GM21619 (cell line): ENCODE measurements at regions not wholly inside any gene's neighbourhood (a gene's known extent, or its start where the extent isn't known, plus 50 kb on each side); places are given as distances from the start of the nearest gene placed in this dataset.
"Not testable (repeated sequence)": the region's sequence is repeated elsewhere in the genome, so short reads cannot be mapped to it uniquely, and the experiment has no call there.

ENCODE experiments used
- ATAC-seq: cut with Tn5 transposase; IDR thresholded peaks from one replicate; pipeline ENCODE4 v1.9.1; 2021; ENCODE audit not compliant: unreplicated experiment

DNA sequence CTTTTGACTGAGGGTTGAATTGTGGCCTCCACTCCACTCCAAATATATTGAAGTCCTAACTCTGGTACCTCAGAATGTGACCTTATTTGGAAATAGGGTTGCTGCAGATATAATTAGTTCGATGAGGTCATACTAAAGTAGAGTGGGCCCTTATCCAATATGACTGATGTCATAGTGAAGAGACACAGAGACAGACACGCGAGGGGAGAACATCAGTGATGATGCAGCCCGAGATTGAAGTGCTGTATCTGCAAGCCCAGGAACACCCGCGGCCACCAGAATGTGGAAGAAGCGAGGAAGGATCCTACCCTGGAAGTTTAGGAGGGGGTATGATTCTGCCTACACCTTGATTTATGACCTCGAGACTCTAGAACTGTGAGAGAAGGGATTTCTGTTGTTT lies 279.0 kb downstream of the ANKRD50 start:
- no peak for ATAC-seq

DNA sequence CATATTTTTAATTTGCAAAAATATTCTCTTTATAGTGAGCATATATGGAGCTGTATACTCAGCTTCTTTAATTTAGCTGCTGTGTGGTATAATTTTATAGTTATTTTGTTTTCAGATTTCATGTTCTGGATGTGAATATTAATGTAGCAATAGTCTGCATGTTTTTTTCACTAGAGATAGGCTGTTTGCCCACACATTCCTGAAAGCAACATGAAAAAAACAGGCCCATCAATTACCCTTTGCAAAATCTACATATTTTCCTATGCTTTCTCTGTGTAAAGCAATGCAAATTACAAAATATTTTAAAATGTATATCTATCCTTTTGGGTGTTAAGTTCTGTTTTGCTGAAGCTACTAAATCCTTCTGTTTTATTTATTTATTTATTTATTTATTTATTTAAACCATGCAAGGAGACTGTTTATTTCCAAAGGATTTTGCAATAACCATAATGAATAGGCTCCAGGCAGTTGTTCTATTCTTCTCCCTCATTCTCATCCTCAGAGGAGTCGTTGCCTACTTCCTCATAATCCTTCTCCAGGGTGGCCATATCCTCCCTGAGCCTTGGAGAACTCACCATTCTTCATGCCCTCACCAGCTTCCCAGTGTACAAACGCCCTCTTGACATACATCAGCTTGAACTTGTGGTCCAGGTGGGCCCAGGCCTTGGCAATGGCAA lies 277.1 kb downstream of the ANKRD50 start:
- ATAC-seq = no peak

DNA sequence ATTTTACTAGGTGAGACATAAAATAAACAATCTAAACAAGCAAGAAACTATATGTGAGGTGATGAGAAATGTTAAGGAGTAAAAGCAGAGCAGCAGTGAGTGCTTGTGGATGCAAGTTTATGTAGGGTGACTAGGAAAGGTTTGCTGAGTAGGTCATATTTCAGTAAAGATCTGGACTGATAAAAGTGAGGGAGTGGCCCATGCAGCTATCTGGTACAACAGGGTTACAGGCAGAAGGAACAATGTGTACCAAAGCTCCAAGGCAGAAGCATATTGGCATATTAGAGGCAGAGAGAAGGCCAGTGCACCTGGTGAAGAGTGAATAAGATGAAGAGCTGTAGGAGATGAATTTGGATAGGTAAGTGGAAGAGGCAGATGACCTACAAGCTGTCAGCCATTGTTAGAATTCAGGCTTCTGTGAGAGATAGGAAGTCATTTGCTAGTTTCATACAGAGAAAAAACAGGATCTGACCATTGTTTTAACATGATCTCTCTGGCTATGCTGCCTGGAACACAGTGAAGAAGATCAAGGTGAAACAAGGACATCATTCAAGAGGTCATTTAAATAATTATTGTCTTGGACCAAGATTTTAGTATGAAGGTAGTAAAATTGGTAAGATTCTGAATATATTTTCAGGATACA lies 274.6 kb downstream of the ANKRD50 start:
- no peak for ATAC-seq

DNA sequence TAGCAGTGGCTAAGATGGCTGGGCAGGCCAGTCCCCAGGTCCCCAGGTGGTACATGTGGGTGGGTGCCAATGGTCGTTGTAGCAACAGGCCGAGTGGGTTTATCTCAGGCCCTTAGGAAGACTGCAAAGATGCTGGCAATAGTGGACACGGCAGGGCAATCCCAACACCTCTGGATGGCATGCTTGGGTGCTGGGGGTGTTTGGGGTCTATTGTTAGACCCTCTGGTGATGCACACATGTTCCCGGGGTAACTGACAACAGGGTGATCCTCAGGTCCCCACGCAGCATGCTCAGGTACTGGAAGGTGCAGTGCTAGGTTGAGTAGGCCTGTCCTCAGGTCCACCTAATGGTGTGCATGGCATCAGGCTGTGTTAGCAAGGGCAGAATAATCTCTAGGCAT lies 267.5 kb downstream of the ANKRD50 start:
- no peak for ATAC-seq

DNA sequence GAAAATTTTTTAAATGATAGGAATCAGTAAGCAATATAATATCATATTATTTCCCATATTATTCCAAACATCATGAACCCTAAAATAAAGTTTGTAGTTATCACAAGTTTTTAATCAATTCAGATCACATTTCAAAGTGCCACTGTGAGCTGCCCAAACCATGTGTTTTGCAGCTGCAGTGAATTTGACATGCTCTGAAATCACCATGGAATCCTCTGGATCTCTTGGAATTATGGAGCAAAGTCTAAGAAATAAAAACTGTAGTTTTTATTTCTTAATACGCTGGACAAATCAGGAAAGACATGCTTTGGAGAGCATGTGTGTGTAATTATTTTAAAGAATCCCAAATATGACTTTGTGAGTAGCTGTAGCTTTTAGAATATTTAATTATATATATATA lies 262.7 kb downstream of the ANKRD50 start:
- ATAC-seq = no peak

DNA sequence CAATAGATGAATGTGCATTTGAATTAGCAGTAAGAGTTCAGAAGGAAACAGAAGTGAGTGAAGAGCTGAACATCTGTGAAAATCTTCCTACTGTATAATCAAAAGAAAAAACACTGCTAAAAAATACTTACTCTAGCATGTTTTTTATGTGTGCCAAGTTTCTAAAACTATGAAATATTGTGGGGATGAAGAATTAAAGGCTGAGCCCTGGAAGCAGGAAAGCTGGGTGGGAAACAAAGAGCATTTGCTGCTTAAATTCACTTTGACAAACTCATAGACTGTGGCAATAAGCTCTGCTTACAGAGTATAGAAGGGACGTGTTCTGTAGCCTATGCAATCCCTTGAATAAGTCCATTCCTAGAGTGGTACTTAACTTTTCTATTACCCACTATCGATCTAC lies 261.7 kb downstream of the ANKRD50 start:
- no peak for ATAC-seq

DNA sequence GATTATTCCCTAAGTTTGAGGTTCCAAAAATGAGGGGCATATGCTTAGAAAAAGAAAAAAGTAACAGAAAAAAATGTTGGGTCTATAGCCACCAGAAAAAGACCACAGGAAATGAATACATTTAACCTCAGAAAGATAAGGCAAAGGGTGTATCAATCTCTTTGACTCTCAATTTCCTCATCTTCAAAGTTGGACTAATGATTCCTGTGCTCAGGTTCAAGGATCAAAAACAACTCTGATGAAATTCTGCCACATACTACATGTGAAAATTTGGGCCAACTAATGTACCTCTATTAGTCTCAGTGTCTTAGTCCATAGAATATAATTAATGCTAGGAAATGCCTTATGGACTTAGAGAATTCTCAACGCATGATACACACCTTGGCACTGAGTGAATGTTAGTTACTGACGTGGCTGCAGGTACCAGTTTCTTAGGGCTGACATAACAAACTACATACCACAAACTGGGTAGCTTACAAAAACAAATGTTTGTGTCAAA lies 257.7 kb downstream of the ANKRD50 start:
- ATAC-seq = no peak

DNA sequence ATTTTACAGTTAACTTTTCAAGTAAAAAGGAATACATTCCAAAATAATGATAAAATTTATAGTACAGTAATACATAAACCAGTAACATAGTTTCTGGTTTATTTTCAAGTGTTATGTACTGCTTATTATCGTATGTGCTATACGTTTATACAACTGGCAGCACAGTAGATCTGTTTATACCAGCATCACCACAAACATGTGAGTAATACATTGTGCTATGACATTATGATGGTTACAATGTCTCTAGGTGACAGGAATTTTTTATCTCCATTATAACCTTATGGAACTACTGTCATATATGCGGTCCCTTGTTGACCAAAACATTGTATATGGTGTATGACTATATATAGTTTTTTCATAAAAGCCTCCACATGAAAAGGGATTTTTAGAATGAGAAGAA lies 256.9 kb downstream of the ANKRD50 start:
- no peak for ATAC-seq

DNA sequence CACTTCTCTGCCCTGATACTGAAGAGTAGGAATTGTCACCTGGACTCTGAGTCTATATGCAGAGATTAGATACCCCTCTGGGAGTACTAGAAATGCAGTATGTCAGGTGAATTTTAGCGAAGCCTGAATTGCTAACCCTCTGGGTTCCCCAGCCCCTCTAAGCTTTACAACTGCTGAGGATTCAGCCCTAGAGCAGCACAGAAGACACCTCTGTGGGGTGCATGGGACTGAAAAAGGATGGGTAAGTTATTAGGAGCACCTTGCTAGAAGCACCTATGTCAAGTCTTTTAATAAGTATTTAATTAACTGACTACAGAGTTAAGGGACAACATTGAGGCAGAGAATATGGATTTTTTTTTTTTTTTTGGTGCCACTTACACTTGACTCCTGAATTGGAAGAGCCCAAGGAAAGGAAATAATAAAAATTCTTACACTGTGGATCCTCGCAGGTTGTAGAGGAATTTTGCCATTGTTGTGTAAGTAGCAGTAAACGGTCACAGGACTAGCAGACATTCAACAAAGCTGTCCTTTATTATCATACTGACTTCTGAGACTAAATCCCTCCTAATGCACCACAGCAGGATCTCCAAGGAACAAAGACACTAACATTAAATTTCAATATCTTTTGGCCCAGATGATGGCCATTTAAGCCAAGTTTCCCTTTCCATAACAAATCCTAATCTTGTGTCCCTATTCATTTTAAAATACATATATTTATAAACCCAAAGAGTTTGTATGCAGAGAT lies 253.2 kb downstream of the ANKRD50 start:
- ATAC-seq = no peak

DNA sequence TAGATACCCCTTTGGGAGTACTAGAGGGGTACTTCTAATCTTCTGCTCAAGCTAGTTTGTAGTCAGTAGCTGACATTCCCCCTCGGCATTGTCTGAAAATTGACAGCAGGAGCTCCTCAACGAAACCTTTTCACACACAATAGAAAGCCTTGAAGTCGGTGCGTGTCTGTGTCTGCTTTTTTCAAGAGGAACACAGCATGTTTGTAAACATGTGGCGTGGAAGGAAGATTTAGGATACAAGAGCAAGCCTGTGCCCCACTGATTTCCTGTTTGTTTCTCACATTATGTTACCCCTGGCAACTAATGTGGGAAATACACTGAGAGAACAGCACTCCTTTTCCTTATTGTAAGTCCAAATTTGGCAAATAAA lies 252.6 kb downstream of the ANKRD50 start:
- ATAC-seq = no peak

DNA sequence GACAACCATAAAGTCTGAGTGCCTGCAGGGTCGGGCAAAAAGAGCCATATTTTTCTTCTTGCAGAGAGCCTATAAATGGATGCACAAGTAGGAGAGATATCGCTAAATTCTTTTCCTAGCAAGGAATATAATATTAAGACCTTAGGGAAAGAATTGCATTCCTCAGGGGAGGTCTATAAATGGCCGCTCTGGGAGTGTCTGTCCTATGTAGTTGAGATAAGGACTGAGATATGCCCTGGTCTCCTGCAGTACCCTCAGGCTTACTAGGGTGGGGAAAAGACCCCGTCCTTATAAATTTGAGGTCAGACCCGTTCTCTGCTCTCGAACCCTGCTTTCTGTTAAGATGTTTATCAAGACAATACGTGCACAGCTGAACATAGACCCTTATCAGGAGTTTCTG lies 250.9 kb downstream of the ANKRD50 start:
- ATAC-seq = not testable (repeated sequence)

DNA sequence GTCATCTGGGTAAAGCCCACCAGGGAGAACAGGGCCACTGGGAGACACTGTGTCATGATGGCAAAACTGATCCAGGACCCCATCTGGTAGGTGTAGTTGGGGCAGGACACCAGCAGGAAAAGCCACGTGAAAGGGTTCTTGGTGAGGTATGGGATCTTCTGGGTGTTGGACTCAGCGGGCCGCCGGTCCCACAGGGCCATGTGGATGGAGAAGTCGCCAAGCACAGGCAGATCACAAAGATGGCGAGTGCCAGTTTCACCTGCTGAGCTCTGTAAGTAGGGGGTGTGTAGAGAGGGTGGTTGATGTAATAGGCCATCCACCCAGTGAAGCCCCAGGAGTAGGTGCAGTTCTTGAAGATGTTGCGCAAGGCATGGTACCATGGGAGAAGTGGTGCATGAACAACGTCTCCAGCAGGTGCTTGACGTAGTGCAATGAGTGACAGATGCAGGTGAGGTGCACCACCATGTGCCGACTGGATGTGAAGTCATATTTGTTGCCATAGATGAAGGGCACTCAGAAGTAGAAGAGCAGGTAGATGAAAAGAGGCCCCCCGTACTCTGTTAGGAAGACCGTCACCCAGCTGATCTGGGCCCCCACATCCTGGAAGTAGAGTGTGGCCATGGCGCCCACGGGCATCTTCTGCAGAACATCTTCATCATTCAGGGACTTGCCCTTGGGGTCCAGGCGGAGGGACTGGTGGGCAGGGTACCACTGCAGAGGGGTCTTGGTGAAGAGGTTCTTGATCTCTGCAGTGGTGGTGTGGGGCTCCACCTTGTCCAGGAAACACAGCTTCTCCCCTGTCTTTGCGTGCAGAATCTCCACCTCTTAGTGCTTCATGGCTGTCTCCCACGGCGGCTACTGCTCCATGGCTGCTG lies 249.3 kb downstream of the ANKRD50 start:
- no peak for ATAC-seq

DNA sequence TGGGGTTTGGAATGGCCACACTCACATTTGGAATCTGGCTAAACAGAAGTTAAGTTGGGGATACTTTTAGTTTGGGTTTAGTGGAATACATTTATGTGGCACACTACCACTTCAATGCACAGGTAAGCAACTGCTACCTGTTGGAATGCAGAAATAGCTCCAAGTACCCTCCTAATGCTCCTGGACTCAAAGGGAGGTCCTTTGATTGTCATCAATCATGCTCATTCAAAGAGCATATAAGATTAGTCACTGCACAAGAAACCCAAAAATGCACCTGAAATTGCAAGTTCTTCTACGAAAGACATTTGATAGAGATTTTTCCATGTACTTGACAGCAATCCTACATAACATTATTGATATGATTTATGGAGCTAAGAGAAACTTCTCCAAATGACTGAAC lies 247.7 kb downstream of the ANKRD50 start:
- ATAC-seq = no peak

DNA sequence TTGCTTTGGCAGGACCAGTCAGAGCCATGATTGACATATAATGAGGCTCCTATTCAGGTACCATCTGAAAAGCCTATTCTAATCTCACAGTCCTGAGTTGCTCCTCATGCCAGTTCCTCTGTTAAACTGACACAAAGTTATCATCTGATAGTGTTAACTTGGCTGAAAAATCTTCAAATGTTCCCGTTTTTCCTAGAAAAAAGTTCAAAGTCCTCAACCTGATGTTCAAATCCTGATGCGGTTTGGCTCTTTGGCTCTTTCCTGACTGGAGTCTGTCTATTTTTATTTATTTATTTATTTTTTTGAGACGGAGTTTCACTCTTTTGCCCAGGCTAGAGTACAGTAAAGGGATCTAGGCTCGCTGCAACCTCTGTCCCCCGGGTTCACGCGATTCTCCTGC lies 244.2 kb downstream of the ANKRD50 start:
- ATAC-seq = no peak

DNA sequence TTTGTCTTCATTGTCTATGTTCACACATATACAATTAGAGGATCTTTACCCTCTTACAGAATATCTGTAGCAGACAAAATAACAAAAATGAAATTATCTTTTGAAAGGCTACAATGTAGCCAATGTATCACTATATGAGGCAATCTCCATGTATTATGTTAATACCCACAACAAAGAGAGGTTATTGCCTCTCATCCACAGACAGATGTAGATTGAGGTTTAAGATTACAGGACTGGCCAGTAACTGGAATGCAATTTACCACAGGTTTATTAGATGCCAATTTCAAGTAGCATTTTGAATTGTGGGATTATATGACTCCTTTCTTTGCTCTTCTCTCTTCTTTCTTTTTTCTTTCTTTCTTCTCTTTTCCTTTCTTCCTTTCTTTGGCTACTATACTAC lies 242.6 kb downstream of the ANKRD50 start:
- no peak for ATAC-seq

DNA sequence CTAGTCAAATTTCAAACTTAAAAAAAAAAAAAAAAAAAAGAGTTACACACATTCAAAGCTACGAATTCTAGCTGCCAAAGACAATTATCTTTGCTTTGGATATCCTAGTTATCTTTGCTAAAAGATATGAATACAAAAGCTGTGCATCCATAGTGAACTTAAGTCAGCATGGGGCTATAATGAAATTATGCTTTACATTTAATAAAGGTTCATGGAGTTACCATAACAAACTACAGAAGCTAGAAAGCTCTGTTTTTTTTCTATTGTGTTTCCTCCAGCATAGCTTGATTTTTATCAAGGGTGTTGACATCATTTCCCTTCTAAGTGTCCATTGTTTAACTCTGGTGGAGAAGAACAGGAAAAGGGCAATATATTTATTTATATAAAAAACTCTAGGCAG lies 234.1 kb downstream of the ANKRD50 start:
- no peak for ATAC-seq

DNA sequence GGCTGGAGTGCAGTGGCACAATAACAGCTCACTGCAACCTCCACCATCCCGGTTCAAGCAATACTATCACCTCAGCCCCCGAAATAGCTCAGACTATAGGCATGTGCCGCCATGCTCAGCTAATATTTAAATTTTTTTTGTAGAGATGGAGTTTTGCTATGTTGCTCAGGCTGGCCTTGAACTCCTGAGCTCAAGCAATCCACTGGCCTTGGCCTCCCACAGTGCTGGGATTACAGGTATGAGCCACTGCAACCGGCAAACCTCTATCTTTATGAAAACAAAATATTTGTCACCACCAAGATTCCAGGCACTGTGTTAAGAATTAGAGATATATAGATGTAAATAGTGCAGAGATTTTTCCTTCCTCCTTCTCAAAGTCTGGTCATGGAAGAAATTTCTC lies 232.5 kb downstream of the ANKRD50 start:
- ATAC-seq = no peak

DNA sequence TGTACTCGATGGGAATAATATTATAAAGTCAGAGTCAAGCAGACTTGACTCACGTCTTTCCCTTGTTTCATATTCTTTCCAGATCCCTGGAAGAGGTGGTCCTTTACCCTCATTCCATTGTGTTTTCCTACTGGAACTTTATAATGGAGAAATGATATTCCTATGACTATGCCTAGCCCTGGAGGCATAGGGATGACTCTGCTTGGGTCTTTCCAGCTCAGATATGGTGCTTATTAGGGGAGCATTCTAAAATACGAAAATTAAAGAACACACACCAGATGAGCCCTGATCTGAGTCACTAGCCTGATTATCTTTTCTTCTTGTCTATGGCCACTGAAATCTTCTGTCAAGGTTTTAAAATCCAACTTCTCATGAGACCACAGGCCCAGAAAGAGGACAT lies 231.4 kb downstream of the ANKRD50 start:
- ATAC-seq = no peak

DNA sequence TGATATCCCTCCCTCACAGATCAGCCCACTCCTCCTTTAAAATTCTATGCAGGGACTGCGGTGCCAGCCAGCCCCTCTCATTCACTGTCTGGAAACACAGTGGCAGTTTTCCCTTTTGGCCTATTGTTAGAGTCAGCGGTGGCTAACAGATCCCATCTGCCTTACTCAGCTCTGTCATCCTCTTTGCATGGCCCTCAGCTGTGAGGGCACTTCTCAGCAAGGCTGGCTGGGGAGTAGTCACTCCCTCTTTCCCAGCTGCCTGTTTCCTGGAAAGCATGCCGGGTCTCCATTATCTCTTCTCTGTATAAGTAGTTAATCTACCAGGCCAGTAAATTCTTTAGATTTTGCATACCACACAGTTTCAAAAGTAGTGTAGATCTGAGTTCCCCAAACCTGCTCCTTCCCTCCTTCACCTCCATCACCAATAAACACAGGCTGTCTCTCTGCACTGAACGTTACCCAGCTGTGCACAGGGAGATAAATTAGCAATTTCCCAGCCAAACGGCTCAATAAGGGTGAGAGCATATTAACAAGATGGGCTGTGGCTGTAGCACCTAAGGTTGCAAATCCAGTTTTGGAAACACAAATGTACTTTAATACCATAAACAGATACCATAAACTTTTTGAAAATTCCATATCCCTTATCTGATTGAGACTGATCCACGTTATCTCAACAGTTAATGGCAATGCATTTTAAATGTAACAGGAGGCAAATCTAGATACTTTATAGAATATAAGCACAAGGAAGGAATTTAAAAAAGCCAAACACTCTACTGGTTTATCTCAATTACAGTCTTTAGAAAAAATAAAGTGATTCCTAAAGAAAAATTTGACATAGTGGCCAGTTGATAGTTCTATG lies 229.3 kb downstream of the ANKRD50 start:
- ATAC-seq = no peak

DNA sequence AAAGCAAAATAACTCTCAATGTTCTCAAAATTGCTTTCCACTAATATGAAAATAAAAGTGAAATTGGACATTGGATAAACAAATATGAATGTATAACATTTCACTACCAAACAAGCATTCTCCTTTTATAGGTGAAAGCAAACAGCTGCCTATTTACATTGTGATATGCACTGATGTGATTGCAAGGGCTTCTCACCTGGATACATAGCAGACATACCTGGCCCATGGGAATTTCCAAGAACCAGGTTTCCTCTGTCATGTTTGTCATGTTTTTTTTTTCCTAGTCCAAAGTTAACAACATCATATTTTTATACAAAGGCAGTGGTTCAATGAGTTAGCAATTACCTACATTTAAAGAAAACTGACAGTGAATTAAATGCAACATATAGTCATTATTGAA lies 228.5 kb downstream of the ANKRD50 start:
- ATAC-seq = no peak
